GM20000 (cell line): ENCODE measurements at regions not wholly inside any gene's neighbourhood (a gene's known extent, or its start where the extent isn't known, plus 50 kb on each side); places are given as distances from the start of the nearest gene placed in this dataset.
"Not testable (repeated sequence)": the region's sequence is repeated elsewhere in the genome, so short reads cannot be mapped to it uniquely, and the experiment has no call there.

Source experiments
- DNase-seq: peaks from one replicate; pipeline ENCODE4 v3.0.0; 2012; ENCODE audit warnings: low spot score
- CTCF ChIP-seq: IDR thresholded peaks from 2 replicates; pipeline ENCODE4 v1.5.1; 2012; ENCODE audit warnings: mild to moderate bottlenecking, control low read depth; ENCODE audit errors: extremely low read depth, missing control alignments

GRCh38 chr5:159496773-159497172 is 166.5 kb upstream of the IL12B start:
- no peak for TF ChIP-seq CTCF
- no peak for DNase-seq

- no peak for TF ChIP-seq CTCF
- DNase-seq, result no peak
Observed at GRCh38 chr5:159497221-159497620, 166.9 kb upstream of the IL12B start.

- no peak for DNase-seq
Observed at GRCh38 chr5:159498630-159499029, 168.3 kb upstream of the IL12B start.

GRCh38 chr5:159502116-159502515 is 171.8 kb upstream of the IL12B start:
- not testable (repeated sequence) for DNase-seq

More at GRCh38 chr5:159498630-159499029, 168.3 kb upstream of the IL12B start:
- TF ChIP-seq CTCF, result no peak

GRCh38 chr5:159503236-159503635 is 172.9 kb upstream of the IL12B start:
- DNase-seq, result no peak
- no peak for TF ChIP-seq CTCF

- TF ChIP-seq CTCF, result no peak
- DNase-seq, result no peak
Observed at GRCh38 chr5:159504106-159504856, 174.0 kb upstream of the IL12B start.

- DNase-seq, result no peak
- no peak for TF ChIP-seq CTCF
Observed at GRCh38 chr5:159504857-159505304, 174.6 kb upstream of the IL12B start.

- no peak for DNase-seq
- no peak for TF ChIP-seq CTCF
Observed at GRCh38 chr5:159507055-159507454, 176.8 kb upstream of the IL12B start.
